NCI-H524 treated with DMSO at 0.1 percent for 48 hours (cell line): ENCODE measurements at regions not wholly inside any gene's neighbourhood (a gene's known extent, or its start where the extent isn't known, plus 50 kb on each side); places are given as distances from the start of the nearest gene placed in this dataset.
"Not testable (repeated sequence)": the region's sequence is repeated elsewhere in the genome, so short reads cannot be mapped to it uniquely, and the experiment has no call there.

Source experiments
- DNase-seq: peaks from one replicate; lab custom pipeline; 2025; lab: John Stamatoyannopoulos, UW

GRCh38 chr12:76292891-76293290 is 55.3 kb downstream of the BBS10 start:
- DNase-seq, result not testable (repeated sequence)

GRCh38 chr12:76292305-76292704 is 55.9 kb downstream of the BBS10 start:
- DNase-seq, result not testable (repeated sequence)

GRCh38 chr12:76290963-76291859 is 57.0 kb downstream of the BBS10 start:
- no peak for DNase-seq

GRCh38 chr12:76288218-76288617 is 60.0 kb downstream of the BBS10 start:
- DNase-seq, result no peak

GRCh38 chr12:76284816-76285750 is 63.1 kb downstream of the BBS10 start:
- DNase-seq, result no peak

GRCh38 chr12:76282744-76283143 is 65.5 kb downstream of the BBS10 start:
- DNase-seq, result no peak

GRCh38 chr12:76277480-76277879 is 70.7 kb downstream of the BBS10 start:
- DNase-seq, result no peak

- no peak for DNase-seq
Observed at GRCh38 chr12:76276499-76277151, 71.6 kb downstream of the BBS10 start.

- no peak for DNase-seq
Observed at GRCh38 chr12:76275511-76276093, 72.6 kb downstream of the BBS10 start.

GRCh38 chr12:76274420-76275083 is 73.7 kb downstream of the BBS10 start:
- DNase-seq, result no peak

GRCh38 chr12:76272287-76272686 is 75.9 kb downstream of the BBS10 start:
- DNase-seq, result no peak

- DNase-seq, result no peak
Observed at GRCh38 chr12:76270657-76271358, 77.4 kb downstream of the BBS10 start.

- no peak for DNase-seq
Observed at GRCh38 chr12:76268267-76268666, 79.9 kb downstream of the BBS10 start.

GRCh38 chr12:76266797-76267196 is 81.4 kb downstream of the BBS10 start:
- DNase-seq, result peak; percentile 57

- DNase-seq, result no peak
Observed at GRCh38 chr12:76265424-76266180, 82.6 kb downstream of the BBS10 start.

GRCh38 chr12:76264611-76265012 is 83.6 kb downstream of the BBS10 start:
- DNase-seq, result no peak

- no peak for DNase-seq
Observed at GRCh38 chr12:76263696-76264095, 84.5 kb downstream of the BBS10 start.

GRCh38 chr12:76260390-76260748 is 87.8 kb downstream of the BBS10 start:
- no peak for DNase-seq

- DNase-seq, result no peak
Observed at GRCh38 chr12:76259660-76260389, 88.4 kb downstream of the BBS10 start.
